K562 (cell line): ENCODE measurements at regions not wholly inside any gene's neighbourhood (a gene's known extent, or its start where the extent isn't known, plus 50 kb on each side); places are given as distances from the start of the nearest gene placed in this dataset.

Experiments
- CHD2 ChIP-seq: IDR thresholded peaks from 2 replicates; pipeline ENCODE4 v1.6.1; 2011; ENCODE audit warnings: low read depth, low read length
- ESRRA ChIP-seq: fragments of 450-650 bp; IDR thresholded peaks from 2 replicates; pipeline ENCODE4 v1.6.1; 2014; ENCODE audit warnings: low read depth, mild to moderate bottlenecking, moderate library complexity, borderline replicate concordance
- ETV6 ChIP-seq, 3 experiments: fragments of 150-350 bp in 1 of 3; sonication (generic) in 1 of 3; formaldehyde crosslinking in 1 of 3; IDR thresholded peaks; 2 replicates each; pipeline versions ENCODE4 v1.6.1 to v1.8.0; 2014 to 2022; ENCODE audit warnings: borderline replicate concordance in 2 of 3, low read depth in 2 of 3, antibody characterized with exemption in 1 of 3, low read length in 1 of 3, mild to moderate bottlenecking in 1 of 3, missing genetic modification reagents in 1 of 3
- HMG20B ChIP-seq: fragments of 250-450 bp; sonication (Bioruptor Pico); IDR thresholded peaks from 2 replicates; pipeline ENCODE4 v1.5.0; 2021; ENCODE audit warnings: mild to moderate bottlenecking
- PTBP1 ChIP-seq: fragments of 200-400 bp; formaldehyde crosslinking; IDR thresholded peaks from 2 replicates; pipeline ENCODE4 v1.6.1; 2017; ENCODE audit warnings: low read depth, low read length
- STAG1 ChIP-seq: sonication (generic); formaldehyde crosslinking; IDR thresholded peaks from 2 replicates; pipeline ENCODE4 v1.5.0; 2020; ENCODE audit warnings: missing genetic modification reagents, borderline replicate concordance
- TARDBP ChIP-seq: fragments of 450-650 bp; IDR thresholded peaks from 2 replicates; pipeline ENCODE4 v1.6.1; 2016
- TBL1XR1 ChIP-seq, 2 experiments: IDR thresholded peaks; 2 replicates each; pipeline ENCODE4 v1.6.1; 2012; ENCODE audit warnings: improper control_type of control experiment in 2 of 2, low read length in 2 of 2, mild to moderate bottlenecking in 1 of 2
- TF ChIP-seq, protein P1 (sequence below), 2 experiments: fragments of 450-650 bp in 1 of 2; sonication (generic) in 1 of 2; formaldehyde crosslinking in 1 of 2; IDR thresholded peaks in 1 of 2; conservative IDR thresholded peaks in 1 of 2; 2 replicates each; pipeline versions ENCODE4 v1.6.1 to v1.8.1; 2016 to 2023; ENCODE audit warnings: mild to moderate bottlenecking in 2 of 2, moderate library complexity in 2 of 2, inconsistent platforms in 1 of 2, missing genetic modification reagents in 1 of 2
- TF ChIP-seq, protein P2 (sequence below): sonication (generic); formaldehyde crosslinking; IDR thresholded peaks from 2 replicates; pipeline ENCODE4 v1.8.1; 2023; ENCODE audit warnings: mild to moderate bottlenecking, missing genetic modification reagents
- TF ChIP-seq, protein P3 (sequence below): IDR thresholded peaks from 3 replicates; pipeline ENCODE4 v1.6.1; 2011; ENCODE audit warnings: borderline replicate concordance, mild to moderate bottlenecking, moderate library complexity; ENCODE audit not compliant: insufficient read length; ENCODE audit errors: extremely low read depth
- TF ChIP-seq, protein P4 (sequence below), 3 experiments: IDR thresholded peaks in 2 of 3; conservative IDR thresholded peaks in 1 of 3; 2 replicates each; pipeline ENCODE4 v1.5.1; 2011 to 2012; ENCODE audit warnings: low read length in 3 of 3, mild to moderate bottlenecking in 3 of 3, control low read depth in 2 of 3, improper control_type of control experiment in 1 of 3, inconsistent platforms in 1 of 3, low read depth in 1 of 3, mixed read lengths in 1 of 3, moderate library complexity in 1 of 3; ENCODE audit not compliant: insufficient read depth in 2 of 3

DNA sequence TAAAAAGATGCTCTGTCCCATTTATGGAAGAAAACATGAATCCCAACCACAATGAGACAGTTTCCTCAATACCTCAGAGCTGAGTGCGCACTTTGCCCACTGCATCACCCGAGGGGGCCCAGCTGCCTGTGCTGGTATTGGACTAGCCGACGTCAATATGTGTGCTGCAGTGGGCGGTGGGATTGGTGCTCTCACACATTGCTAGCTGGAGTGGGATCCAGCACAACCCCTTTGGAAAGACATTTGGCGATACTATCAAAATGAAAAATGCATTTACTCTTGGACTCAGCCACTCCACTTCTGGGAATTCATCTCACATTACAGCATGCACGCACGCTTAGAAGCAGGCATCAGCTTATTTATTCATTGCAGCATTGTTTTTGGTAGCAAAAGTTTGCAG lies 289.2 kb upstream of the FOXF1 start:
- no peak for TF ChIP-seq CHD2
- no peak for TF ChIP-seq ESRRA
- TF ChIP-seq, protein P1, sequence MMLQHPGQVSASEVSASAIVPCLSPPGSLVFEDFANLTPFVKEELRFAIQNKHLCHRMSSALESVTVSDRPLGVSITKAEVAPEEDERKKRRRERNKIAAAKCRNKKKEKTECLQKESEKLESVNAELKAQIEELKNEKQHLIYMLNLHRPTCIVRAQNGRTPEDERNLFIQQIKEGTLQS (IDR thresholded peaks at IDR 0.05) = no peak
- TF ChIP-seq, protein P1 (CRISPR knock-in tag; conservative IDR thresholded peaks at IDR 0.05) = no peak
- TF ChIP-seq, protein P2, sequence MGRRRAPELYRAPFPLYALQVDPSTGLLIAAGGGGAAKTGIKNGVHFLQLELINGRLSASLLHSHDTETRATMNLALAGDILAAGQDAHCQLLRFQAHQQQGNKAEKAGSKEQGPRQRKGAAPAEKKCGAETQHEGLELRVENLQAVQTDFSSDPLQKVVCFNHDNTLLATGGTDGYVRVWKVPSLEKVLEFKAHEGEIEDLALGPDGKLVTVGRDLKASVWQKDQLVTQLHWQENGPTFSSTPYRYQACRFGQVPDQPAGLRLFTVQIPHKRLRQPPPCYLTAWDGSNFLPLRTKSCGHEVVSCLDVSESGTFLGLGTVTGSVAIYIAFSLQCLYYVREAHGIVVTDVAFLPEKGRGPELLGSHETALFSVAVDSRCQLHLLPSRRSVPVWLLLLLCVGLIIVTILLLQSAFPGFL (CRISPR knock-in tag) = no peak
- TF ChIP-seq, protein P3, sequence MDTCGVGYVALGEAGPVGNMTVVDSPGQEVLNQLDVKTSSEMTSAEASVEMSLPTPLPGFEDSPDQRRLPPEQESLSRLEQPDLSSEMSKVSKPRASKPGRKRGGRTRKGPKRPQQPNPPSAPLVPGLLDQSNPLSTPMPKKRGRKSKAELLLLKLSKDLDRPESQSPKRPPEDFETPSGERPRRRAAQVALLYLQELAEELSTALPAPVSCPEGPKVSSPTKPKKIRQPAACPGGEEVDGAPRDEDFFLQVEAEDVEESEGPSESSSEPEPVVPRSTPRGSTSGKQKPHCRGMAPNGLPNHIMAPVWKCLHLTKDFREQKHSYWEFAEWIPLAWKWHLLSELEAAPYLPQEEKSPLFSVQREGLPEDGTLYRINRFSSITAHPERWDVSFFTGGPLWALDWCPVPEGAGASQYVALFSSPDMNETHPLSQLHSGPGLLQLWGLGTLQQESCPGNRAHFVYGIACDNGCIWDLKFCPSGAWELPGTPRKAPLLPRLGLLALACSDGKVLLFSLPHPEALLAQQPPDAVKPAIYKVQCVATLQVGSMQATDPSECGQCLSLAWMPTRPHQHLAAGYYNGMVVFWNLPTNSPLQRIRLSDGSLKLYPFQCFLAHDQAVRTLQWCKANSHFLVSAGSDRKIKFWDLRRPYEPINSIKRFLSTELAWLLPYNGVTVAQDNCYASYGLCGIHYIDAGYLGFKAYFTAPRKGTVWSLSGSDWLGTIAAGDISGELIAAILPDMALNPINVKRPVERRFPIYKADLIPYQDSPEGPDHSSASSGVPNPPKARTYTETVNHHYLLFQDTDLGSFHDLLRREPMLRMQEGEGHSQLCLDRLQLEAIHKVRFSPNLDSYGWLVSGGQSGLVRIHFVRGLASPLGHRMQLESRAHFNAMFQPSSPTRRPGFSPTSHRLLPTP = no peak
- TF ChIP-seq, protein P4, sequence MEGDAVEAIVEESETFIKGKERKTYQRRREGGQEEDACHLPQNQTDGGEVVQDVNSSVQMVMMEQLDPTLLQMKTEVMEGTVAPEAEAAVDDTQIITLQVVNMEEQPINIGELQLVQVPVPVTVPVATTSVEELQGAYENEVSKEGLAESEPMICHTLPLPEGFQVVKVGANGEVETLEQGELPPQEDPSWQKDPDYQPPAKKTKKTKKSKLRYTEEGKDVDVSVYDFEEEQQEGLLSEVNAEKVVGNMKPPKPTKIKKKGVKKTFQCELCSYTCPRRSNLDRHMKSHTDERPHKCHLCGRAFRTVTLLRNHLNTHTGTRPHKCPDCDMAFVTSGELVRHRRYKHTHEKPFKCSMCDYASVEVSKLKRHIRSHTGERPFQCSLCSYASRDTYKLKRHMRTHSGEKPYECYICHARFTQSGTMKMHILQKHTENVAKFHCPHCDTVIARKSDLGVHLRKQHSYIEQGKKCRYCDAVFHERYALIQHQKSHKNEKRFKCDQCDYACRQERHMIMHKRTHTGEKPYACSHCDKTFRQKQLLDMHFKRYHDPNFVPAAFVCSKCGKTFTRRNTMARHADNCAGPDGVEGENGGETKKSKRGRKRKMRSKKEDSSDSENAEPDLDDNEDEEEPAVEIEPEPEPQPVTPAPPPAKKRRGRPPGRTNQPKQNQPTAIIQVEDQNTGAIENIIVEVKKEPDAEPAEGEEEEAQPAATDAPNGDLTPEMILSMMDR (IDR thresholded peaks at IDR 0.05 in 2 of 3, conservative IDR thresholded peaks at IDR 0.05 in 1 of 3; ENCODE audit: insufficient read depth in 2 of 3, low read depth in 1 of 3, low read length in 3 of 3) = no peak
- TF ChIP-seq STAG1 (CRISPR knock-in tag) = no peak
- no peak for TF ChIP-seq TBL1XR1 (IDR thresholded peaks at IDR 0.05; ENCODE audit: low read length in 2 of 2)
- no peak for TF ChIP-seq HMG20B (CRISPR knock-in tag)
- no peak for TF ChIP-seq PTBP1
- TF ChIP-seq ETV6 (IDR thresholded peaks at IDR 0.05; ENCODE audit: borderline replicate concordance in 1 of 2, low read depth in 2 of 2, low read length in 1 of 2) = no peak
- no peak for TF ChIP-seq ETV6 (CRISPR knock-in tag; IDR thresholded peaks at IDR 0.05; ENCODE audit: borderline replicate concordance)
- TF ChIP-seq TARDBP = no peak
